HEK293T (cell line): ENCODE measurements at regions not wholly inside any gene's neighbourhood (a gene's known extent, or its start where the extent isn't known, plus 50 kb on each side); places are given as distances from the start of the nearest gene placed in this dataset.

ENCODE experiments used
- ARNT ChIP-seq: fragments of 450-650 bp; IDR thresholded peaks from 2 replicates; pipeline ENCODE4 v1.6.1; 2017; ENCODE audit warnings: mild to moderate bottlenecking
- BHLHE40 ChIP-seq: fragments of 450-650 bp; IDR thresholded peaks from 2 replicates; pipeline ENCODE4 v1.6.1; 2016; ENCODE audit warnings: mild to moderate bottlenecking, moderate library complexity, borderline replicate concordance
- CTBP1 ChIP-seq: fragments of 450-650 bp; IDR thresholded peaks from 2 replicates; pipeline ENCODE4 v1.6.1; 2016; ENCODE audit warnings: borderline replicate concordance
- FOXK2 ChIP-seq: fragments of 450-650 bp; IDR thresholded peaks from 2 replicates; pipeline ENCODE4 v1.6.1; 2016; ENCODE audit warnings: mild to moderate bottlenecking
- FOXM1 ChIP-seq: fragments of 450-650 bp; IDR thresholded peaks from 2 replicates; pipeline ENCODE4 v1.6.1; 2017; ENCODE audit warnings: mild to moderate bottlenecking, borderline replicate concordance
- L3MBTL2 ChIP-seq: fragments of 450-650 bp; conservative IDR thresholded peaks from 2 replicates; pipeline ENCODE4 v1.6.1; 2016; ENCODE audit warnings: mild to moderate bottlenecking
- LEF1 ChIP-seq: fragments of 450-650 bp; IDR thresholded peaks from 2 replicates; pipeline ENCODE4 v1.6.1; 2017; ENCODE audit warnings: mild to moderate bottlenecking, borderline replicate concordance
- NFRKB ChIP-seq: fragments of 450-650 bp; IDR thresholded peaks from 2 replicates; pipeline ENCODE4 v1.6.1; 2016; ENCODE audit warnings: mild to moderate bottlenecking, moderate library complexity
- SP1 ChIP-seq: fragments of 450-650 bp; IDR thresholded peaks from 2 replicates; pipeline ENCODE4 v1.6.1; 2017
- SUZ12 ChIP-seq: fragments of 450-650 bp; IDR thresholded peaks from 2 replicates; pipeline ENCODE4 v1.6.1; 2016; ENCODE audit warnings: mild to moderate bottlenecking
- TARDBP ChIP-seq: fragments of 450-650 bp; IDR thresholded peaks from 2 replicates; pipeline ENCODE4 v1.6.1; 2016
- ZNF384 ChIP-seq: fragments of 450-650 bp; IDR thresholded peaks from 2 replicates; pipeline ENCODE4 v1.6.1; 2016
- TF ChIP-seq, protein P1 (sequence below): fragments of 450-650 bp; IDR thresholded peaks from 2 replicates; pipeline ENCODE4 v1.6.1; 2016

DNA sequence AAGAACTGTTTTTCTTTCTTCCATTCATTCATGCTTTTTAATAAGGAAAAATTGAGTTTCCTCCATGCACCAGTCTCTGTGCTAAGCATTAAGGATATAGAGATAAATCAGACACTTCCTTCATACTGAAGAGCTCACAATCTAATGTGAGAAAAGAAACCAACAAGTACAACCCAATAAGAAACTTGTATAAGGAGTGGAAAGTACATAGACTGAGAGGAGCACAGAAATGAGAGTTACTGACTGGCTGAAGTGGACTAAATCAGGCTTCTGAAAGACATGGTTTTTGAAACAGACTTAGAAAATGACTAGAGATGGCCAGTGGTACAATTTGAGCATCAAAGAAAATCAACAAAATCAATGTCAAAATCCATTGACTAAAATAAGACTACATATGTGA is 524.4 kb downstream of the PLPP3 start:
- no peak for TF ChIP-seq SP1
- TF ChIP-seq L3MBTL2 = no peak
- no peak for TF ChIP-seq FOXM1
- TF ChIP-seq ARNT = no peak
- no peak for TF ChIP-seq FOXK2
- no peak for TF ChIP-seq LEF1
- TF ChIP-seq CTBP1 = no peak
- TF ChIP-seq, protein P1, sequence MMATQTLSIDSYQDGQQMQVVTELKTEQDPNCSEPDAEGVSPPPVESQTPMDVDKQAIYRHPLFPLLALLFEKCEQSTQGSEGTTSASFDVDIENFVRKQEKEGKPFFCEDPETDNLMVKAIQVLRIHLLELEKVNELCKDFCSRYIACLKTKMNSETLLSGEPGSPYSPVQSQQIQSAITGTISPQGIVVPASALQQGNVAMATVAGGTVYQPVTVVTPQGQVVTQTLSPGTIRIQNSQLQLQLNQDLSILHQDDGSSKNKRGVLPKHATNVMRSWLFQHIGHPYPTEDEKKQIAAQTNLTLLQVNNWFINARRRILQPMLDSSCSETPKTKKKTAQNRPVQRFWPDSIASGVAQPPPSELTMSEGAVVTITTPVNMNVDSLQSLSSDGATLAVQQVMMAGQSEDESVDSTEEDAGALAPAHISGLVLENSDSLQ = no peak
- TF ChIP-seq NFRKB = no peak
- TF ChIP-seq BHLHE40 = no peak
- no peak for TF ChIP-seq ZNF384
- no peak for TF ChIP-seq TARDBP
- TF ChIP-seq SUZ12 = no peak
